ENCODE measurements at regions not wholly inside any gene's neighbourhood (a gene's known extent, or its start where the extent isn't known, plus 50 kb on each side); places are given as distances from the start of the nearest gene placed in this dataset.

- RAD21 ChIA-PET (ENCODE audit: low non-redundant PET in 1 of 2, low total read pairs in 2 of 2, uncharacterized antibody in 2 of 2, unreplicated experiment in 2 of 2) = no interaction called here
These were observed 177.4 kb upstream of the GLRA1 start for GRCh38 chr5:152102057-152102456.

More at GRCh38 chr5:152102057-152102456, 177.4 kb upstream of the GLRA1 start:
- H2AFZ ChIP-seq (ENCODE audit: low read depth, low read length, poor library complexity, severe bottlenecking) = no peak overlapping the region
- H3K4me2 ChIP-seq (ENCODE audit: low read length) = no peak overlapping the region
- no peaks in the 10 kb centered on the region for H3K9me3 ChIP-seq (ENCODE audit: control insufficient read depth in 1 of 2, insufficient read depth in 1 of 2, low read depth in 1 of 2, low read length in 2 of 2)
- H3K4me3 ChIP-seq (replicated peaks in 1 of 2; ENCODE audit: low read depth in 1 of 2, low read length in 2 of 2) = no peak overlapping the region
- no peak overlapping the region for H3K9ac ChIP-seq (ENCODE audit: low read length)
- ATAC-seq (no peak), DNase-seq (ENCODE audit: low read depth, low spot score) (no peak)
- H3K4me1 ChIP-seq (ENCODE audit: control insufficient read depth in 1 of 2, insufficient read depth in 2 of 2, low read length in 2 of 2) = no peaks in the 10 kb centered on the region
- BruUV-seq (replicated peaks) = no TSS peak
- 0 out of 2 replicates have a peak, but pooled peaks cover 3% of the 10 kb centered on the region for H4K20me1 ChIP-seq (ENCODE audit: insufficient read depth)
- no peaks in the 10 kb centered on the region for H3K79me2 ChIP-seq (ENCODE audit: insufficient read depth, low read length)
- CTCF ChIA-PET = no interaction called here
- H3K27ac ChIP-seq (ENCODE audit: low read depth, low read length) = no peak overlapping the region
- no peaks in the 10 kb centered on the region for H3K9me2 ChIP-seq (ENCODE audit: insufficient read depth)
- H3K36me3 ChIP-seq (ENCODE audit: control insufficient read depth in 1 of 2, insufficient read depth in 2 of 2, low read length in 2 of 2) = no peaks in the 10 kb centered on the region
- intact Hi-C loops (cut with micrococcal nuclease) = no loop called here
- peaks cover 18% of the 10 kb centered on the region; the same call in 1 of the 2 replicates for H3K27me3 ChIP-seq (ENCODE audit: insufficient read depth, low read length)
- TF ChIP-seq EZH2 (IDR thresholded peaks at IDR 0.05) = no peak
- TF ChIP-seq EGR1 (IDR thresholded peaks at IDR 0.05; ENCODE audit: low read depth) = no peak
- TF ChIP-seq ELF1 (IDR thresholded peaks at IDR 0.05; ENCODE audit: borderline replicate concordance, low read depth) = no peak
- no peak for TF ChIP-seq ATF3 (IDR thresholded peaks at IDR 0.05)
- TF ChIP-seq RAD21 (IDR thresholded peaks at IDR 0.05; ENCODE audit: low read depth) = no peak
- TF ChIP-seq EZH2phosphoT487 (IDR thresholded peaks at IDR 0.05; ENCODE audit: borderline replicate concordance) = no peak
- TF ChIP-seq MAX (IDR thresholded peaks at IDR 0.05) = no peak
- TF ChIP-seq POLR2AphosphoS5 (IDR thresholded peaks at IDR 0.05; ENCODE audit: low read depth, low read length) = no peak
- TF ChIP-seq POLR2A (IDR thresholded peaks at IDR 0.05; ENCODE audit: borderline replicate concordance, extremely low read depth, insufficient read depth, insufficient read length) = no peak
- TF ChIP-seq SIN3A (IDR thresholded peaks at IDR 0.05; ENCODE audit: low read depth) = no peak
- TF ChIP-seq SRF (IDR thresholded peaks at IDR 0.05; ENCODE audit: low read depth) = no peak
- no peak for TF ChIP-seq ZNF274 (IDR thresholded peaks at IDR 0.05; ENCODE audit: low read depth, low read length)
- TF ChIP-seq CBX3 (IDR thresholded peaks at IDR 0.05; ENCODE audit: low read depth) = no peak
- no peak for TF ChIP-seq SP1 (IDR thresholded peaks at IDR 0.05; ENCODE audit: low read depth)
- no peak for TF ChIP-seq YY1 (IDR thresholded peaks at IDR 0.05; ENCODE audit: extremely low read depth, insufficient replicate concordance, low read depth, low read length)
- no peak for TF ChIP-seq JUND (IDR thresholded peaks at IDR 0.05)
- no peak for TF ChIP-seq ZBTB33 (IDR thresholded peaks at IDR 0.05; ENCODE audit: extremely low read depth, insufficient replicate concordance, low read length)
- no peak for TF ChIP-seq ZFX (IDR thresholded peaks at IDR 0.05)
- no peak for TF ChIP-seq TCF7L2 (IDR thresholded peaks at IDR 0.05; ENCODE audit: borderline replicate concordance, extremely low read depth, insufficient read depth, insufficient read length)
- POLR2A ChIA-PET = no interaction called here

Measured in HCT116 (cell line).